HCT116 (cell line): ENCODE measurements at regions not wholly inside any gene's neighbourhood (a gene's known extent, or its start where the extent isn't known, plus 50 kb on each side); places are given as distances from the start of the nearest gene placed in this dataset.

ENCODE experiments used
- ATAC-seq: fragments of 200-7000 bp; cut with Tn5 transposase; 2 replicates; pipeline ENCODE4 v1.9.1; 2020; ENCODE audit warnings: mild to moderate bottlenecking, moderate library complexity
- BruUV-seq: library from RNA; stranded (reverse); fragments of 400-500 nt; replicated peaks from 2 replicates; lab custom pipeline; 2021; lab: Mats Ljungman, UMichigan
- CTCF ChIA-PET: fragments of 300-600 bp; sonication (Branson Sonifier 250); formaldehyde crosslinking; loops from one replicate; lab custom pipeline; 2021; ENCODE audit warnings: antibody characterized with exemption; lab: Charles Lee
- POLR2A ChIA-PET: fragments of 300-600, 350-600 bp; sonication (Branson Sonifier 250); formaldehyde crosslinking; loops from one replicate; lab custom pipeline; 2021; ENCODE audit warnings: antibody characterized with exemption; lab: Charles Lee
- RAD21 ChIA-PET, 2 experiments: fragments of 300-600 bp; sonication (Branson Sonifier 250); formaldehyde crosslinking; loops; one replicate each; lab custom pipeline; 2023; ENCODE audit warnings: low total read pairs in 2 of 2; ENCODE audit not compliant: uncharacterized antibody in 2 of 2, unreplicated experiment in 2 of 2, low non-redundant PET in 1 of 2; lab: Charles Lee
- DNase-seq: peaks from one replicate; pipeline ENCODE4 v3.0.0-alpha.2; 2010; ENCODE audit warnings: low read depth, low spot score
- H2AFZ ChIP-seq: fragments of 200-600 bp; shearing (Covaris generic), sonication (generic); 2 replicates; pipeline ENCODE4 v1.6.1; 2017; ENCODE audit warnings: low read depth, mixed run types, mixed read lengths, antibody characterized with exemption, low read length; ENCODE audit not compliant: poor library complexity, severe bottlenecking
- H3K27ac ChIP-seq: 2 replicates; pipeline ENCODE4 v1.5.1; 2012; ENCODE audit warnings: low read depth, low read length
- H3K27me3 ChIP-seq: fragments of 200-600 bp; sonication (generic); 2 replicates; pipeline ENCODE4 v1.6.1; 2016; ENCODE audit warnings: mixed run types, low read length, mixed read lengths; ENCODE audit not compliant: insufficient read depth
- H3K36me3 ChIP-seq, 2 experiments: fragments of 200-500 bp in 1 of 2; fragments of 200-600 bp in 1 of 2; sonication (Bioruptor generic) in 1 of 2; sonication (generic) in 1 of 2; 2 replicates each; pipeline versions ENCODE4 v1.5.1 to v1.6.1; 2014 to 2016; ENCODE audit warnings: low read length in 2 of 2, inconsistent platforms in 1 of 2, mixed read lengths in 1 of 2, mixed run types in 1 of 2; ENCODE audit not compliant: insufficient read depth in 2 of 2, control insufficient read depth in 1 of 2
- H3K4me1 ChIP-seq, 2 experiments: fragments of 200-600 bp in 1 of 2; sonication (generic) in 1 of 2; 2 replicates each; pipeline versions ENCODE4 v1.5.1 to v1.6.1; 2012 to 2017; ENCODE audit warnings: low read length in 2 of 2, inconsistent platforms in 1 of 2, mild to moderate bottlenecking in 1 of 2, mixed read lengths in 1 of 2, mixed run types in 1 of 2, moderate library complexity in 1 of 2; ENCODE audit not compliant: insufficient read depth in 2 of 2, control insufficient read depth in 1 of 2
- H3K4me2 ChIP-seq: fragments of 200-600 bp; sonication (generic); 2 replicates; pipeline ENCODE4 v1.6.1; 2017; ENCODE audit warnings: mixed run types, low read length, mixed read lengths
- H3K4me3 ChIP-seq, 2 experiments: fragments of 200-600 bp in 1 of 2; sonication (generic) in 1 of 2; replicated peaks in 1 of 2; 2 replicates each; pipeline ENCODE4 v1.5.1; 2011 to 2016; ENCODE audit warnings: low read length in 2 of 2, control low read depth in 1 of 2, low read depth in 1 of 2, mild to moderate bottlenecking in 1 of 2, mixed read lengths in 1 of 2, mixed run types in 1 of 2
- H3K79me2 ChIP-seq: fragments of 200-600 bp; sonication (generic); 2 replicates; pipeline ENCODE4 v1.6.1; 2017; ENCODE audit warnings: mild to moderate bottlenecking, mixed run types, low read length, moderate library complexity, mixed read lengths; ENCODE audit not compliant: insufficient read depth
- H3K9ac ChIP-seq: fragments of 200-600 bp; sonication (generic); 2 replicates; pipeline ENCODE4 v1.6.1; 2016; ENCODE audit warnings: low read length, mixed read lengths
- H3K9me2 ChIP-seq: fragments of 200-600 bp; sonication (generic), shearing (Covaris generic); 2 replicates; pipeline ENCODE4 v1.6.1; 2017; ENCODE audit warnings: mixed run types, mild to moderate bottlenecking, moderate library complexity; ENCODE audit not compliant: insufficient read depth
- H3K9me3 ChIP-seq, 2 experiments: fragments of 200-500 bp in 1 of 2; fragments of 200-600 bp in 1 of 2; sonication (Bioruptor generic) in 1 of 2; sonication (generic) in 1 of 2; 2 replicates each; pipeline ENCODE4 v1.6.1; 2014 to 2017; ENCODE audit warnings: low read length in 2 of 2, mixed read lengths in 2 of 2, inconsistent platforms in 1 of 2, low read depth in 1 of 2, mild to moderate bottlenecking in 1 of 2, mixed run types in 1 of 2, moderate library complexity in 1 of 2; ENCODE audit not compliant: control insufficient read depth in 1 of 2, insufficient read depth in 1 of 2
- H4K20me1 ChIP-seq: fragments of 200-600 bp; sonication (generic), shearing (Covaris generic); 2 replicates; pipeline ENCODE4 v1.6.1; 2017; ENCODE audit warnings: mixed run types, mild to moderate bottlenecking, moderate library complexity; ENCODE audit not compliant: insufficient read depth
- ATF3 ChIP-seq: IDR thresholded peaks from 2 replicates; pipeline ENCODE4 v1.6.1; 2012
- CEBPB ChIP-seq: IDR thresholded peaks from 2 replicates; pipeline ENCODE4 v1.6.1; 2012; ENCODE audit warnings: low read depth
- EGR1 ChIP-seq: IDR thresholded peaks from 2 replicates; pipeline ENCODE4 v1.6.1; 2012; ENCODE audit warnings: low read depth
- ELF1 ChIP-seq: IDR thresholded peaks from 2 replicates; pipeline ENCODE4 v1.6.1; 2012; ENCODE audit warnings: low read depth, borderline replicate concordance
- FOSL1 ChIP-seq: IDR thresholded peaks from 2 replicates; pipeline ENCODE4 v1.6.1; 2012; ENCODE audit warnings: low read depth
- JUND ChIP-seq: IDR thresholded peaks from 2 replicates; pipeline ENCODE4 v1.6.1; 2012
- MAX ChIP-seq: IDR thresholded peaks from 2 replicates; pipeline ENCODE4 v1.6.1; 2012
- POLR2A ChIP-seq: IDR thresholded peaks from 2 replicates; pipeline ENCODE4 v1.7.0; 2011; ENCODE audit warnings: borderline replicate concordance; ENCODE audit not compliant: insufficient read depth, insufficient read length; ENCODE audit errors: extremely low read depth
- POLR2AphosphoS5 ChIP-seq: IDR thresholded peaks from 2 replicates; pipeline ENCODE4 v1.6.1; 2011; ENCODE audit warnings: mild to moderate bottlenecking, low read depth, low read length, moderate library complexity
- RAD21 ChIP-seq: IDR thresholded peaks from 2 replicates; pipeline ENCODE4 v1.6.1; 2012; ENCODE audit warnings: low read depth, mild to moderate bottlenecking
- SP1 ChIP-seq: IDR thresholded peaks from 2 replicates; pipeline ENCODE4 v1.6.1; 2012; ENCODE audit warnings: low read depth
- SRF ChIP-seq: IDR thresholded peaks from 2 replicates; pipeline ENCODE4 v1.6.1; 2012; ENCODE audit warnings: low read depth
- YY1 ChIP-seq: IDR thresholded peaks from 2 replicates; pipeline ENCODE4 v1.6.1; 2011; ENCODE audit warnings: low read length, low read depth, moderate library complexity, mild to moderate bottlenecking; ENCODE audit not compliant: insufficient replicate concordance; ENCODE audit errors: extremely low read depth
- ZBTB33 ChIP-seq: IDR thresholded peaks from 2 replicates; pipeline ENCODE4 v1.6.1; 2011; ENCODE audit warnings: mild to moderate bottlenecking, low read length, moderate library complexity; ENCODE audit not compliant: insufficient replicate concordance; ENCODE audit errors: extremely low read depth
- ZFX ChIP-seq: fragments of 450-650 bp; IDR thresholded peaks from 2 replicates; pipeline ENCODE4 v1.6.1; 2017
- ZNF274 ChIP-seq: fragments of 200-500 bp; sonication (Bioruptor generic); IDR thresholded peaks from 2 replicates; pipeline ENCODE4 v1.6.1; 2014; ENCODE audit warnings: mild to moderate bottlenecking, low read depth, low read length, inconsistent platforms
- intact Hi-C: fragments of 100-400 bp; cut with micrococcal nuclease; formaldehyde crosslinking; loops from 2 replicates; pipeline ENCODE4 v1.10.0; 2022
- TF ChIP-seq, protein P1 (sequence below): IDR thresholded peaks from 2 replicates; pipeline ENCODE4 v1.6.1; 2012; ENCODE audit warnings: low read depth

GRCh38 chr12:18971932-18972331, 157.6 kb upstream of the PLEKHA5 start:
- Histone ChIP-seq H3K9ac (no peak overlapping the region), H3K4me2 (no peak overlapping the region), H3K79me2 (no peaks in the 10 kb centered on the region), H3K36me3 (no peaks in the 10 kb centered on the region), H2AFZ (no peak overlapping the region), H3K9me3 (no peaks in the 10 kb centered on the region), H3K4me1 (no peaks in the 10 kb centered on the region), H4K20me1 (no peaks in the 10 kb centered on the region), H3K27ac (no peak overlapping the region), H3K9me2 (no peaks in the 10 kb centered on the region)
- intact Hi-C loops: no loop called here
- DNase-seq: no peak
- ChIA-PET CTCF (no interaction called here), RAD21 (no interaction called here), POLR2A (no interaction called here)
- no TSS peak for BruUV-seq
- no peak for TF ChIP-seq MAX
- no peak for TF ChIP-seq ZBTB33
- no peak for TF ChIP-seq CEBPB
- TF ChIP-seq FOSL1: no peak
- TF ChIP-seq YY1: no peak
- TF ChIP-seq EGR1: no peak
- no peak for TF ChIP-seq SRF
- no peak for TF ChIP-seq ZNF274
- no peak for TF ChIP-seq JUND
- TF ChIP-seq POLR2A: no peak
- TF ChIP-seq ELF1: no peak
- no peak for TF ChIP-seq ATF3
- TF ChIP-seq SP1: no peak
- TF ChIP-seq, protein P1, sequence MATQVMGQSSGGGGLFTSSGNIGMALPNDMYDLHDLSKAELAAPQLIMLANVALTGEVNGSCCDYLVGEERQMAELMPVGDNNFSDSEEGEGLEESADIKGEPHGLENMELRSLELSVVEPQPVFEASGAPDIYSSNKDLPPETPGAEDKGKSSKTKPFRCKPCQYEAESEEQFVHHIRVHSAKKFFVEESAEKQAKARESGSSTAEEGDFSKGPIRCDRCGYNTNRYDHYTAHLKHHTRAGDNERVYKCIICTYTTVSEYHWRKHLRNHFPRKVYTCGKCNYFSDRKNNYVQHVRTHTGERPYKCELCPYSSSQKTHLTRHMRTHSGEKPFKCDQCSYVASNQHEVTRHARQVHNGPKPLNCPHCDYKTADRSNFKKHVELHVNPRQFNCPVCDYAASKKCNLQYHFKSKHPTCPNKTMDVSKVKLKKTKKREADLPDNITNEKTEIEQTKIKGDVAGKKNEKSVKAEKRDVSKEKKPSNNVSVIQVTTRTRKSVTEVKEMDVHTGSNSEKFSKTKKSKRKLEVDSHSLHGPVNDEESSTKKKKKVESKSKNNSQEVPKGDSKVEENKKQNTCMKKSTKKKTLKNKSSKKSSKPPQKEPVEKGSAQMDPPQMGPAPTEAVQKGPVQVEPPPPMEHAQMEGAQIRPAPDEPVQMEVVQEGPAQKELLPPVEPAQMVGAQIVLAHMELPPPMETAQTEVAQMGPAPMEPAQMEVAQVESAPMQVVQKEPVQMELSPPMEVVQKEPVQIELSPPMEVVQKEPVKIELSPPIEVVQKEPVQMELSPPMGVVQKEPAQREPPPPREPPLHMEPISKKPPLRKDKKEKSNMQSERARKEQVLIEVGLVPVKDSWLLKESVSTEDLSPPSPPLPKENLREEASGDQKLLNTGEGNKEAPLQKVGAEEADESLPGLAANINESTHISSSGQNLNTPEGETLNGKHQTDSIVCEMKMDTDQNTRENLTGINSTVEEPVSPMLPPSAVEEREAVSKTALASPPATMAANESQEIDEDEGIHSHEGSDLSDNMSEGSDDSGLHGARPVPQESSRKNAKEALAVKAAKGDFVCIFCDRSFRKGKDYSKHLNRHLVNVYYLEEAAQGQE: no peak
- no peak for TF ChIP-seq RAD21
- TF ChIP-seq ZFX: no peak
- TF ChIP-seq POLR2AphosphoS5: no peak
- TF ChIP-seq, all 23 proteins: peak for 0
- H3K27me3 ChIP-seq: no peaks in the 10 kb centered on the region
- ATAC-seq: no peak
- no peak overlapping the region for H3K4me3 ChIP-seq
